Endothelial cell of umbilical vein (primary cell): ENCODE measurements at regions not wholly inside any gene's neighbourhood (a gene's known extent, or its start where the extent isn't known, plus 50 kb on each side); places are given as distances from the start of the nearest gene placed in this dataset.

ENCODE experiments used
- CTCF ChIP-seq, 2 donors: IDR thresholded peaks; 1 replicate in 1 of 2; 2 replicates in 1 of 2; pipeline ENCODE4 v1.5.1; 2011; ENCODE audit warnings: low read length in 2 of 2, mild to moderate bottlenecking in 2 of 2, moderate library complexity in 2 of 2, control low read depth in 1 of 2, inconsistent platforms in 1 of 2, low read depth in 1 of 2; ENCODE audit not compliant: insufficient read depth in 1 of 2; ENCODE audit errors: extremely low read depth in 1 of 2
- EZH2 ChIP-seq: IDR thresholded peaks from 2 replicates; pipeline ENCODE4 v1.6.1; 2012; ENCODE audit warnings: borderline replicate concordance, low read depth, mild to moderate bottlenecking, moderate library complexity, low read length, inconsistent platforms; ENCODE audit not compliant: severe bottlenecking
- FOS ChIP-seq: IDR thresholded peaks from 2 replicates; pipeline ENCODE4 v1.6.1; 2011; ENCODE audit warnings: mild to moderate bottlenecking, low read length, moderate library complexity, borderline replicate concordance; ENCODE audit not compliant: insufficient read depth
- GATA2 ChIP-seq: IDR thresholded peaks from 2 replicates; pipeline ENCODE4 v1.7.0; 2011; ENCODE audit warnings: low read depth, mild to moderate bottlenecking, moderate library complexity, mixed read lengths, low read length; ENCODE audit not compliant: insufficient read length, insufficient read depth
- JUN ChIP-seq: IDR thresholded peaks from 2 replicates; pipeline ENCODE4 v1.6.1; 2011; ENCODE audit warnings: borderline replicate concordance, low read depth; ENCODE audit not compliant: insufficient read length, insufficient read depth
- MAX ChIP-seq: IDR thresholded peaks from 2 replicates; pipeline ENCODE4 v1.6.1; 2011; ENCODE audit not compliant: insufficient read depth, insufficient read length
- MYC ChIP-seq: IDR thresholded peaks from one replicate; pipeline ENCODE4 v1.6.1; 2011; ENCODE audit warnings: mild to moderate bottlenecking, low read depth, low read length
- POLR2A ChIP-seq: IDR thresholded peaks from 2 replicates; pipeline ENCODE4 v1.6.1; 2012; ENCODE audit warnings: low read depth, mild to moderate bottlenecking, control low read depth, low read length
- POLR2AphosphoS5 ChIP-seq: IDR thresholded peaks from 2 replicates; pipeline ENCODE4 v1.6.1; 2012; ENCODE audit warnings: low read depth, mild to moderate bottlenecking, control low read depth, low read length, moderate library complexity; ENCODE audit not compliant: insufficient read depth

- TF ChIP-seq POLR2AphosphoS5 (no peak), POLR2A (no peak), CTCF (IDR thresholded peaks at IDR 0.05; ENCODE audit: extremely low read depth in 1 of 2, insufficient read depth in 1 of 2, low read depth in 1 of 2, low read length in 2 of 2) (no peak), EZH2 (no peak), JUN (no peak), MYC (no peak), MAX (no peak), FOS (no peak), GATA2 (no peak)
These were observed 219.1 kb upstream of the ELAVL2 start for GRCh38 chr9:24045150-24045549.
